ENCODE measurements at regions not wholly inside any gene's neighbourhood (a gene's known extent, or its start where the extent isn't known, plus 50 kb on each side); places are given as distances from the start of the nearest gene placed in this dataset.

DNA sequence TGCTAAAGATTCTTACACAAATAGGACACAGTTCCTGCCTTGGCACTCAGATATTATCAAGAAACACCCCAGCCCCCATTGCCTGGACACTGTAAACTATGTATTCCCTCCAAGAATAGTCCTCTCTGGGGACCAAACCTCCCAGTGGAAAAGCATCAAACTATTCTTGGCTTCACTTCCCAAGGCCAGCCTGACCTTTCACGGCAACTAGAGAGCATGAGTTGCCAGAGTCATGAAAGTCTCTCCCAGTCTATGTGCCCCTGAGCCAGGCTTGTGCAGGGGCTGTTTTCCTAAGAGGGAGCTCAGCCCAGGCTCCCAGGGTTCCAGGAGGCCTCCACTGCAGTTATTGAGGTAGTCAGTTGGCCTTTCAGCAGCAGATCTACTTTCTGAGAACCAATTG, 251.9 kb upstream of the TGFBR2 start:
- no peaks in the 10 kb centered on the region for H3K36me3 ChIP-seq (ENCODE audit: control insufficient read depth in 1 of 2, insufficient read depth in 2 of 2, low read depth in 1 of 2, low read length in 2 of 2)
- H3K4me3 ChIP-seq (ENCODE audit: insufficient read depth in 1 of 2, low read depth in 1 of 2, low read length in 2 of 2): no peak overlapping the region

DNA sequence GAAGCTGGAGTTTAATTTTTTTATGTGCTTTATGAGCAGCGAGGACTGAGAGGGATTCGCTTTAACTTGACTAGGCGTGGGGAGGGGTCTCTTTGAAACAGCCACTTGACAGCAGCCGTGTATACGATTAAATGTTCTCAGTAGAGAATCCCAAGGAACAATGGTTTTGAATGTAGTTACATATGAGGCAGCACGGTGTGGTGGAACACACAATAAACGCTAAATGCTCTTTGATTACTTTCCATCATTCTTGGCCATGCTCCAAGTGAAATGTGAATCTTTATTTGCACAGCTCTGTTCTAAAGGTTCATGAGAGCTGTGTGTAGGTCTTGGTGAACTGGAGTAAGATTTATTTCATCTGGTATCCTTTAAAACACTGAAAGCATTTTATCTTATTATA, 251.4 kb upstream of the TGFBR2 start:
- DNase-seq: no peak
- Histone ChIP-seq H3K9me3 (ENCODE audit: control insufficient read depth, low read length) (no peaks in the 10 kb centered on the region), H4K91ac (ENCODE audit: low read length) (no peak overlapping the region), H2BK120ac (ENCODE audit: low read depth, low read length) (peak overlapping the region; percentile 90), H3K4me3 (ENCODE audit: insufficient read depth in 1 of 2, low read depth in 1 of 2, low read length in 2 of 2) (no peak overlapping the region), H3K79me1 (replicated peaks; ENCODE audit: low read length, poor library complexity, severe bottlenecking) (no peaks in the 10 kb centered on the region), H2AK5ac (ENCODE audit: low read length, severe bottlenecking) (peak overlapping the region; percentile 64), H3K14ac (ENCODE audit: low read length in 2 of 2) (no peak overlapping the region), H3K18ac (ENCODE audit: low read depth in 1 of 2, low read length in 2 of 2) (no peak overlapping the region), H3K36me3 (ENCODE audit: control insufficient read depth in 1 of 2, insufficient read depth in 2 of 2, low read depth in 1 of 2, low read length in 2 of 2) (no peaks in the 10 kb centered on the region), H3K4me2 (ENCODE audit: low read length, poor library complexity, severe bottlenecking) (no peak overlapping the region), H3K4ac (ENCODE audit: low read depth in 1 of 2, low read length in 2 of 2) (no peak overlapping the region), H3K23ac (ENCODE audit: low read length in 2 of 2) (no peak overlapping the region), H3K4me1 (ENCODE audit: control insufficient read depth, insufficient read depth, low read depth, low read length) (peaks cover 12% of the 10 kb centered on the region), H3K27ac (ENCODE audit: low read length, poor library complexity, severe bottlenecking) (no peak overlapping the region), H4K8ac (ENCODE audit: low read length) (no peak overlapping the region), H2BK15ac (ENCODE audit: low read depth, poor library complexity, severe bottlenecking) (no peak overlapping the region), H2AFZ (ENCODE audit: low read depth, low read length) (no peak overlapping the region), H3K9ac (ENCODE audit: low read length) (no peak overlapping the region), H2BK12ac (ENCODE audit: low read length in 2 of 2) (no peak overlapping the region), H2BK5ac (ENCODE audit: low read depth, low read length, poor library complexity, severe bottlenecking) (no peak overlapping the region), H3K27me3 (ENCODE audit: control insufficient read depth in 1 of 2, insufficient read depth in 1 of 2, low read length in 2 of 2) (no peaks in the 10 kb centered on the region)
- 95% methylated on average over 7 of the region's 7 CpGs for WGBS

More for the DNA sequence above, 251.9 kb upstream of the TGFBR2 start:
- DNase-seq: no peak
- WGBS: 90% methylated on average over 1 of the region's 1 CpG
- Histone ChIP-seq H2BK120ac (ENCODE audit: low read depth, low read length) (peak overlapping the region; percentile 90), H2AK5ac (ENCODE audit: low read length, severe bottlenecking) (peak overlapping the region; percentile 64), H3K4me1 (ENCODE audit: control insufficient read depth, insufficient read depth, low read depth, low read length) (peaks cover 12% of the 10 kb centered on the region), H4K91ac (ENCODE audit: low read length) (no peak overlapping the region), H2AFZ (ENCODE audit: low read depth, low read length) (no peak overlapping the region), H3K79me1 (replicated peaks; ENCODE audit: low read length, poor library complexity, severe bottlenecking) (no peaks in the 10 kb centered on the region), H3K4ac (ENCODE audit: low read depth in 1 of 2, low read length in 2 of 2) (no peak overlapping the region), H3K4me2 (ENCODE audit: low read length, poor library complexity, severe bottlenecking) (no peak overlapping the region), H4K8ac (ENCODE audit: low read length) (no peak overlapping the region), H3K9ac (ENCODE audit: low read length) (no peak overlapping the region), H3K27me3 (ENCODE audit: control insufficient read depth in 1 of 2, insufficient read depth in 1 of 2, low read length in 2 of 2) (no peaks in the 10 kb centered on the region), H2BK15ac (ENCODE audit: low read depth, poor library complexity, severe bottlenecking) (peak overlapping the region; percentile 100), H2BK12ac (ENCODE audit: low read length in 2 of 2) (peak overlapping the region; percentile 8 to 49), H3K14ac (ENCODE audit: low read length in 2 of 2) (no peak overlapping the region), H3K18ac (ENCODE audit: low read depth in 1 of 2, low read length in 2 of 2) (peak overlapping the region in 1 of 2 experiments; percentile 28), H2BK5ac (ENCODE audit: low read depth, low read length, poor library complexity, severe bottlenecking) (no peak overlapping the region), H3K27ac (ENCODE audit: low read length, poor library complexity, severe bottlenecking) (no peak overlapping the region), H3K9me3 (ENCODE audit: control insufficient read depth, low read length) (no peaks in the 10 kb centered on the region), H3K23ac (ENCODE audit: low read length in 2 of 2) (no peak overlapping the region)

DNA sequence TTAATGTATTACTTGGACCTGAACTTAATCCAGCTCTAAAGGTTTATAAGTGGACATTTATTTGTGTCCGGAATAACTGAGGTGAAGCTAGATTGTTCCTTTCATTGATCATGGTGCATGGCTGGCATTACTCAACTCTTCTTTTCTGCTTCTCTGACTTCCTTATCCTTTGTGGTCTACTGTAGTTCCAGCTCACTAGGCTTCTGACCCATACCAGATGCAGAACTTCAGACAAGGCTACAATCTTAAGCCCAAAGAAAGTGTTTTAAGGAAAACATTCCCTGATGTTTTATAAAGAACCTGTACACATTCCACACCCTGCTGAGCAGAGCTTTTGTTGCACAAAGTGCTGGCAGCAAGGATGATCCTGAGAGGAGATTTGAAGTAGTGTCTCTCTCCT, 250.8 kb upstream of the TGFBR2 start:
- DNase-seq: no peak
- 100% methylated on average over 1 of the region's 1 CpG for WGBS

DNA sequence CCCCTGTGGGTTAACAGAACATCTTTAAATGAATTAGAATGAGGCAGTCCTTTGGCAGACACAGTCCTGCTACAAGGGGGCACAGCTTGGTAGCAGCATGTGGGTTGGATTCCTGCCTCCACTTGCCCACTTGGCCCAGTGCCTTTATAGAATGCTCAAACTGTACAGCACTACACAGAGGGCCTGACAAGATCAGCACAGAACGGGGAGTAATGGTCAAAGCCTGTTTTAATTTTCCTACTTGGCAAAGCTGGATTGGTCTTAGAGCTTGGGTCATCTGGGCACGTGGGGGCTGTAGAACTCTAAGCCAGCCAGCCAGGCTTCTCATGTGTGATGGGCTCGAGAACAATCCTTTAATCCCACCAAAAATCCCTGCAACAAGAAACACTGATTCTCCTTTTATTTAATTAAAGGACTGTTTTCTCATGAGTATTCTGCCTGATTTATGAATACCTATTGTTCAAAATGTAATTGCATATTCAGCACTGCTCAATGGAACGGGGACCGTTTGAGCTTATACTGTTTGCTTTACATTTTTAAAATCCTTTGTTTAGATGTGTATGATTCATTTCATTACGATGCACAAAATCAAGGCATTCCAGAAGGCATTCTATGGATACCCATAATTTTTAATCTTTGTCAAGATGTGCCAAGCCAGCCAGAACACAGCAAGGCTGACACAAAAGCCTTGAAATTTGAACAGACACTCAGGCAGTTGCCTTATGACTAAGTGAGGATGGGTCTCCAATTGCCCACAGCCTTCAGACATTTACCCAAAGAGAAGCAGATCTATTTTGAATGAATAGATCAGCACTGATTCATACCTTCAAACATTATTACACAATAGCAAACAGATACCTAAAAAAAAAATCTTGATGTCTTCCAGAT, 249.3 kb upstream of the TGFBR2 start:
- Histone ChIP-seq H3K4me3 (ENCODE audit: insufficient read depth in 1 of 2, low read depth in 1 of 2, low read length in 2 of 2) (no peak overlapping the region), H2BK5ac (ENCODE audit: low read depth, low read length, poor library complexity, severe bottlenecking) (no peak overlapping the region), H3K4ac (ENCODE audit: low read depth in 1 of 2, low read length in 2 of 2) (peak overlapping the region; percentile 24 to 35), H2BK120ac (ENCODE audit: low read depth, low read length) (peak overlapping the region; percentile 15), H3K4me1 (ENCODE audit: control insufficient read depth, insufficient read depth, low read depth, low read length) (peaks cover 12% of the 10 kb centered on the region), H3K9me3 (ENCODE audit: control insufficient read depth, low read length) (no peaks in the 10 kb centered on the region), H3K18ac (ENCODE audit: low read depth in 1 of 2, low read length in 2 of 2) (peak overlapping the region; percentile 13 to 52), H2AK5ac (ENCODE audit: low read length, severe bottlenecking) (peak overlapping the region; percentile 79), H4K91ac (ENCODE audit: low read length) (peak overlapping the region; percentile 82), H3K14ac (ENCODE audit: low read length in 2 of 2) (peak overlapping the region in 1 of 2 experiments; percentile 70), H4K8ac (ENCODE audit: low read length) (peak overlapping the region; percentile 47), H2BK15ac (ENCODE audit: low read depth, poor library complexity, severe bottlenecking) (no peak overlapping the region), H3K27me3 (ENCODE audit: control insufficient read depth in 1 of 2, insufficient read depth in 1 of 2, low read length in 2 of 2) (no peaks in the 10 kb centered on the region), H2AFZ (ENCODE audit: low read depth, low read length) (no peak overlapping the region), H3K36me3 (ENCODE audit: control insufficient read depth in 1 of 2, insufficient read depth in 2 of 2, low read depth in 1 of 2, low read length in 2 of 2) (no peaks in the 10 kb centered on the region), H3K4me2 (ENCODE audit: low read length, poor library complexity, severe bottlenecking) (no peak overlapping the region), H3K27ac (ENCODE audit: low read length, poor library complexity, severe bottlenecking) (no peak overlapping the region), H3K23ac (ENCODE audit: low read length in 2 of 2) (peak overlapping the region in 1 of 2 experiments; percentile 89), H2BK12ac (ENCODE audit: low read length in 2 of 2) (peak overlapping the region; percentile 73 to 80), H3K79me1 (replicated peaks; ENCODE audit: low read length, poor library complexity, severe bottlenecking) (no peaks in the 10 kb centered on the region), H3K9ac (ENCODE audit: low read length) (peak overlapping the region; percentile 43)
- DNase-seq: no peak
- WGBS: 88% methylated on average over 4 of the region's 6 CpGs

More for the DNA sequence above, 250.8 kb upstream of the TGFBR2 start:
- H2BK120ac ChIP-seq (ENCODE audit: low read depth, low read length): no peak overlapping the region
- H2BK12ac ChIP-seq (ENCODE audit: low read length in 2 of 2): no peak overlapping the region
- H3K36me3 ChIP-seq (ENCODE audit: control insufficient read depth in 1 of 2, insufficient read depth in 2 of 2, low read depth in 1 of 2, low read length in 2 of 2): no peaks in the 10 kb centered on the region
- H2BK5ac ChIP-seq (ENCODE audit: low read depth, low read length, poor library complexity, severe bottlenecking): no peak overlapping the region
- no peaks in the 10 kb centered on the region for H3K9me3 ChIP-seq (ENCODE audit: control insufficient read depth, low read length)
- no peak overlapping the region for H4K8ac ChIP-seq (ENCODE audit: low read length)
- no peak overlapping the region for H3K14ac ChIP-seq (ENCODE audit: low read length in 2 of 2)
- H4K91ac ChIP-seq (ENCODE audit: low read length): no peak overlapping the region
- peak overlapping the region in 1 of 2 experiments; percentile 34 for H3K18ac ChIP-seq (ENCODE audit: low read depth in 1 of 2, low read length in 2 of 2)
- no peak overlapping the region for H3K4me2 ChIP-seq (ENCODE audit: low read length, poor library complexity, severe bottlenecking)
- H2AFZ ChIP-seq (ENCODE audit: low read depth, low read length): no peak overlapping the region
- peak overlapping the region; percentile 60 for H3K27ac ChIP-seq (ENCODE audit: low read length, poor library complexity, severe bottlenecking)
- H2AK5ac ChIP-seq (ENCODE audit: low read length, severe bottlenecking): no peak overlapping the region
- peak overlapping the region in 1 of 2 experiments; percentile 6 for H3K4ac ChIP-seq (ENCODE audit: low read depth in 1 of 2, low read length in 2 of 2)
- no peaks in the 10 kb centered on the region for H3K79me1 ChIP-seq (replicated peaks; ENCODE audit: low read length, poor library complexity, severe bottlenecking)
- no peak overlapping the region for H2BK15ac ChIP-seq (ENCODE audit: low read depth, poor library complexity, severe bottlenecking)
- peak overlapping the region; percentile 22 for H3K9ac ChIP-seq (ENCODE audit: low read length)
- no peak overlapping the region for H3K23ac ChIP-seq (ENCODE audit: low read length in 2 of 2)
- peaks cover 12% of the 10 kb centered on the region for H3K4me1 ChIP-seq (ENCODE audit: control insufficient read depth, insufficient read depth, low read depth, low read length)
- no peak overlapping the region for H3K4me3 ChIP-seq (ENCODE audit: insufficient read depth in 1 of 2, low read depth in 1 of 2, low read length in 2 of 2)
- H3K27me3 ChIP-seq (ENCODE audit: control insufficient read depth in 1 of 2, insufficient read depth in 1 of 2, low read length in 2 of 2): no peaks in the 10 kb centered on the region
